GM23248 (cell line): ENCODE measurements at regions not wholly inside any gene's neighbourhood (a gene's known extent, or its start where the extent isn't known, plus 50 kb on each side); places are given as distances from the start of the nearest gene placed in this dataset.

Source experiments
- EZH2 ChIP-seq: fragments of 200-600 bp; sonication (generic); IDR thresholded peaks from 2 replicates; pipeline ENCODE4 v1.6.1; 2018; ENCODE audit warnings: antibody characterized with exemption, mild to moderate bottlenecking; ENCODE audit not compliant: insufficient read depth, poor library complexity, severe bottlenecking
- EZH2phosphoT487 ChIP-seq: fragments of 200-600 bp; sonication (generic); IDR thresholded peaks from 2 replicates; pipeline ENCODE4 v1.6.1; 2018; ENCODE audit warnings: antibody characterized with exemption, moderate library complexity, mild to moderate bottlenecking, low read depth; ENCODE audit not compliant: insufficient read depth

- no peak for TF ChIP-seq EZH2phosphoT487
- no peak for TF ChIP-seq EZH2
These were observed 439.0 kb upstream of the CDH4 start for GRCh38 chr20:60813066-60813465.
